T1000 (cell line): ENCODE measurements at regions not wholly inside any gene's neighbourhood (a gene's known extent, or its start where the extent isn't known, plus 50 kb on each side); places are given as distances from the start of the nearest gene placed in this dataset.
"Not testable (repeated sequence)": the region's sequence is repeated elsewhere in the genome, so short reads cannot be mapped to it uniquely, and the experiment has no call there.

Experiments
- DNase-seq: peaks from one replicate; lab custom pipeline; 2025; ENCODE audit warnings: mixed read lengths; lab: John Stamatoyannopoulos, UW

- DNase-seq, result no peak
Observed at GRCh38 chr14:42504433-42504832, 897.8 kb downstream of the LRFN5 start.

GRCh38 chr14:42499137-42499536 is 892.5 kb downstream of the LRFN5 start:
- DNase-seq, result no peak

- DNase-seq, result no peak
Observed at GRCh38 chr14:42490536-42490935, 883.9 kb downstream of the LRFN5 start.

- DNase-seq, result no peak
Observed at GRCh38 chr14:42488965-42489364, 882.3 kb downstream of the LRFN5 start.

GRCh38 chr14:42482345-42482971 is 875.8 kb downstream of the LRFN5 start:
- DNase-seq, result not testable (repeated sequence)

GRCh38 chr14:42481714-42482113 is 875.0 kb downstream of the LRFN5 start:
- not testable (repeated sequence) for DNase-seq

- no peak for DNase-seq
Observed at GRCh38 chr14:42480255-42480654, 873.6 kb downstream of the LRFN5 start.

- DNase-seq, result no peak
Observed at GRCh38 chr14:42475289-42475688, 868.6 kb downstream of the LRFN5 start.

GRCh38 chr14:42470427-42470719 is 863.7 kb downstream of the LRFN5 start:
- DNase-seq, result no peak

- DNase-seq, result no peak
Observed at GRCh38 chr14:42469637-42470426, 863.2 kb downstream of the LRFN5 start.

- no peak for DNase-seq
Observed at GRCh38 chr14:42460673-42461072, 854.0 kb downstream of the LRFN5 start.

- no peak for DNase-seq
Observed at GRCh38 chr14:42459171-42459685, 852.6 kb downstream of the LRFN5 start.

- no peak for DNase-seq
Observed at GRCh38 chr14:42441615-42442014, 834.9 kb downstream of the LRFN5 start.

- DNase-seq, result no peak
Observed at GRCh38 chr14:42437809-42438208, 831.1 kb downstream of the LRFN5 start.

GRCh38 chr14:42429401-42429800 is 822.7 kb downstream of the LRFN5 start:
- no peak for DNase-seq

- DNase-seq, result no peak
Observed at GRCh38 chr14:42428996-42429395, 822.3 kb downstream of the LRFN5 start.

- DNase-seq, result no peak
Observed at GRCh38 chr14:42424501-42424900, 817.8 kb downstream of the LRFN5 start.

- DNase-seq, result no peak
Observed at GRCh38 chr14:42421377-42422078, 814.9 kb downstream of the LRFN5 start.

- no peak for DNase-seq
Observed at GRCh38 chr14:42420071-42420470, 813.4 kb downstream of the LRFN5 start.

- DNase-seq, result no peak
Observed at GRCh38 chr14:42407153-42407552, 800.5 kb downstream of the LRFN5 start.

GRCh38 chr14:42391146-42391834 is 784.6 kb downstream of the LRFN5 start:
- no peak for DNase-seq

- no peak for DNase-seq
Observed at GRCh38 chr14:42378880-42379279, 772.2 kb downstream of the LRFN5 start.
